AG04449 (cell line): ENCODE measurements at regions not wholly inside any gene's neighbourhood (a gene's known extent, or its start where the extent isn't known, plus 50 kb on each side); places are given as distances from the start of the nearest gene placed in this dataset.

ENCODE experiments used
- CTCF ChIA-PET: fragments of 350-600 bp; formaldehyde crosslinking; extraction: SDS; loops from one replicate; lab custom pipeline; 2021; ENCODE audit warnings: antibody characterized with exemption; lab: Yijun Ruan, JAX
- POLR2A ChIA-PET: fragments of 400-600, 350-600 bp; formaldehyde crosslinking; extraction: SDS; loops from one replicate; lab custom pipeline; 2020; ENCODE audit warnings: antibody characterized with exemption, inconsistent platforms; lab: Yijun Ruan, JAX
- DNase-seq: peaks from one replicate; pipeline ENCODE4 v3.0.0-alpha.2; 2010; ENCODE audit warnings: low read depth, low spot score
- H3K4me3 ChIP-seq: 2 replicates; pipeline ENCODE4 v1.5.1; 2011; ENCODE audit warnings: low read depth, mild to moderate bottlenecking, control low read depth, low read length
- CTCF ChIP-seq: IDR thresholded peaks from one replicate; pipeline ENCODE4 v1.5.1; 2011; ENCODE audit warnings: mild to moderate bottlenecking, moderate library complexity, low read length, control low read depth, inconsistent platforms; ENCODE audit not compliant: insufficient read depth; ENCODE audit errors: missing control alignments

GRCh38 chr5:165334201-165334600 lies 1828.8 kb downstream of the MAT2B start:
- no peak for DNase-seq
- TF ChIP-seq CTCF: no peak
- POLR2A ChIA-PET: no interaction called here
- no peak overlapping the region for H3K4me3 ChIP-seq
- CTCF ChIA-PET: no interaction called here

- TF ChIP-seq CTCF: no peak
- ChIA-PET POLR2A (no interaction called here), CTCF (no interaction called here)
- DNase-seq: no peak
- H3K4me3 ChIP-seq: no peak overlapping the region
Measured at GRCh38 chr5:165349735-165350134, 1844.3 kb downstream of the MAT2B start.

- no peak overlapping the region for H3K4me3 ChIP-seq
- ChIA-PET CTCF (interaction anchor here (1.0 kb wide), 1 partner anchor 16 kb away, joined by 3 read pairs; no protein-coding TSS in a partner anchor), POLR2A (no interaction called here)
- DNase-seq: no peak
- no peak for TF ChIP-seq CTCF
Measured at GRCh38 chr5:165351342-165351741, 1845.9 kb downstream of the MAT2B start.

- no peak for DNase-seq
- H3K4me3 ChIP-seq: no peak overlapping the region
- ChIA-PET POLR2A (no interaction called here), CTCF (no interaction called here)
- no peak for TF ChIP-seq CTCF
Measured at GRCh38 chr5:165360366-165360765, 1854.9 kb downstream of the MAT2B start.

GRCh38 chr5:165360784-165361542 lies 1855.5 kb downstream of the MAT2B start:
- no peak overlapping the region for H3K4me3 ChIP-seq
- no peak for TF ChIP-seq CTCF
- no peak for DNase-seq
- ChIA-PET POLR2A (no interaction called here), CTCF (no interaction called here)

GRCh38 chr5:165370233-165370632 lies 1864.8 kb downstream of the MAT2B start:
- no peak for DNase-seq
- TF ChIP-seq CTCF: no peak
- CTCF ChIA-PET: no interaction called here
- no peak overlapping the region for H3K4me3 ChIP-seq
- POLR2A ChIA-PET: no interaction called here
